ENCODE measurements at regions not wholly inside any gene's neighbourhood (a gene's known extent, or its start where the extent isn't known, plus 50 kb on each side); places are given as distances from the start of the nearest gene placed in this dataset.

- no peak for DNase-seq (ENCODE audit: low spot score)
- TF ChIP-seq EZH2 (IDR thresholded peaks at IDR 0.05; ENCODE audit: borderline replicate concordance) (no peak), CTCF (IDR thresholded peaks at IDR 0.05; ENCODE audit: poor library complexity) (no peak), EZH2phosphoT487 (IDR thresholded peaks at IDR 0.05; ENCODE audit: low read depth, severe bottlenecking, unreplicated experiment) (no peak)
- Histone ChIP-seq H3K36me3 (replicated peaks; ENCODE audit: insufficient read depth, low read depth) (no peaks in the 10 kb centered on the region), H3K4me3 (no peak overlapping the region), H3K9me3 (ENCODE audit: low read depth) (no peaks in the 10 kb centered on the region), H4K20me1 (ENCODE audit: insufficient read depth, poor library complexity, severe bottlenecking) (no peaks in the 10 kb centered on the region), H2AFZ (no peak overlapping the region), H3K4me2 (no peak overlapping the region), H3K9me2 (replicated peaks; ENCODE audit: insufficient read depth) (no peaks in the 10 kb centered on the region), H3K4me1 (ENCODE audit: insufficient read depth) (no peaks in the 10 kb centered on the region), H3K27me3 (no peaks in the 10 kb centered on the region), H3K27ac (no peak overlapping the region), H3K79me2 (no peaks in the 10 kb centered on the region)
- WGBS (ENCODE audit: low lambda C conversion rate, missing lambda C conversion rate): 96% methylated on average over 6 of the region's 6 CpGs
Measured at GRCh38 chr12:24306001-24306400, 356.5 kb upstream of the SOX5 start.

- H3K79me2 ChIP-seq: no peaks in the 10 kb centered on the region
- TF ChIP-seq EZH2 (IDR thresholded peaks at IDR 0.05; ENCODE audit: borderline replicate concordance): no peak
- no peak for TF ChIP-seq CTCF (IDR thresholded peaks at IDR 0.05; ENCODE audit: poor library complexity)
- TF ChIP-seq EZH2phosphoT487 (IDR thresholded peaks at IDR 0.05; ENCODE audit: low read depth, severe bottlenecking, unreplicated experiment): no peak
- WGBS (ENCODE audit: low lambda C conversion rate, missing lambda C conversion rate): over 99% methylated on average over 4 of the region's 4 CpGs
Measured at GRCh38 chr12:24304285-24304684, 354.8 kb upstream of the SOX5 start.

GRCh38 chr12:24302708-24303107, 353.2 kb upstream of the SOX5 start:
- H3K9me2 ChIP-seq (replicated peaks; ENCODE audit: insufficient read depth): no peaks in the 10 kb centered on the region
- H3K4me1 ChIP-seq (ENCODE audit: insufficient read depth): no peaks in the 10 kb centered on the region
- no peak overlapping the region for H3K4me3 ChIP-seq
- no peak overlapping the region for H2AFZ ChIP-seq
- WGBS (ENCODE audit: low lambda C conversion rate, missing lambda C conversion rate): 79% methylated on average over 1 of the region's 1 CpG
- H3K36me3 ChIP-seq (replicated peaks; ENCODE audit: insufficient read depth, low read depth): no peaks in the 10 kb centered on the region
- H3K9me3 ChIP-seq (ENCODE audit: low read depth): no peaks in the 10 kb centered on the region
- no peak overlapping the region for H3K4me2 ChIP-seq
- TF ChIP-seq EZH2phosphoT487 (IDR thresholded peaks at IDR 0.05; ENCODE audit: low read depth, severe bottlenecking, unreplicated experiment) (no peak), EZH2 (IDR thresholded peaks at IDR 0.05; ENCODE audit: borderline replicate concordance) (no peak), CTCF (IDR thresholded peaks at IDR 0.05; ENCODE audit: poor library complexity) (no peak)
- no peaks in the 10 kb centered on the region for H4K20me1 ChIP-seq (ENCODE audit: insufficient read depth, poor library complexity, severe bottlenecking)
- no peaks in the 10 kb centered on the region for H3K79me2 ChIP-seq
- H3K27ac ChIP-seq: no peak overlapping the region
- no peak for DNase-seq (ENCODE audit: low spot score)
- no peaks in the 10 kb centered on the region for H3K27me3 ChIP-seq

More at GRCh38 chr12:24304285-24304684, 354.8 kb upstream of the SOX5 start:
- Histone ChIP-seq H4K20me1 (ENCODE audit: insufficient read depth, poor library complexity, severe bottlenecking) (no peaks in the 10 kb centered on the region), H3K4me2 (no peak overlapping the region), H3K9me2 (replicated peaks; ENCODE audit: insufficient read depth) (no peaks in the 10 kb centered on the region), H3K4me3 (no peak overlapping the region), H3K9me3 (ENCODE audit: low read depth) (no peaks in the 10 kb centered on the region), H3K27ac (no peak overlapping the region), H3K27me3 (no peaks in the 10 kb centered on the region), H3K36me3 (replicated peaks; ENCODE audit: insufficient read depth, low read depth) (no peaks in the 10 kb centered on the region), H3K4me1 (ENCODE audit: insufficient read depth) (no peaks in the 10 kb centered on the region), H2AFZ (no peak overlapping the region)
- no peak for DNase-seq (ENCODE audit: low spot score)

- Histone ChIP-seq H3K79me2 (no peaks in the 10 kb centered on the region), H3K4me3 (no peak overlapping the region), H3K4me2 (no peak overlapping the region), H2AFZ (no peak overlapping the region), H3K9me2 (replicated peaks; ENCODE audit: insufficient read depth) (no peaks in the 10 kb centered on the region), H3K4me1 (ENCODE audit: insufficient read depth) (no peaks in the 10 kb centered on the region), H3K27me3 (no peaks in the 10 kb centered on the region), H4K20me1 (ENCODE audit: insufficient read depth, poor library complexity, severe bottlenecking) (no peaks in the 10 kb centered on the region), H3K27ac (no peak overlapping the region), H3K36me3 (replicated peaks; ENCODE audit: insufficient read depth, low read depth) (no peaks in the 10 kb centered on the region), H3K9me3 (ENCODE audit: low read depth) (no peaks in the 10 kb centered on the region)
- DNase-seq (ENCODE audit: low spot score): peak; percentile 11
- WGBS (ENCODE audit: low lambda C conversion rate, missing lambda C conversion rate): 73% methylated on average over 5 of the region's 5 CpGs
- TF ChIP-seq EZH2 (IDR thresholded peaks at IDR 0.05; ENCODE audit: borderline replicate concordance) (no peak), CTCF (IDR thresholded peaks at IDR 0.05; ENCODE audit: poor library complexity) (no peak), EZH2phosphoT487 (IDR thresholded peaks at IDR 0.05; ENCODE audit: low read depth, severe bottlenecking, unreplicated experiment) (no peak)
Measured at GRCh38 chr12:24297516-24297915, 348.0 kb upstream of the SOX5 start.
